HG03442 (cell line): ENCODE measurements at regions not wholly inside any gene's neighbourhood (a gene's known extent, or its start where the extent isn't known, plus 50 kb on each side); places are given as distances from the start of the nearest gene placed in this dataset.
"Not testable (repeated sequence)": the region's sequence is repeated elsewhere in the genome, so short reads cannot be mapped to it uniquely, and the experiment has no call there.

ENCODE experiments used
- ATAC-seq: cut with Tn5 transposase; IDR thresholded peaks from one replicate; pipeline ENCODE4 v1.9.1; 2021; ENCODE audit warnings: mild to moderate bottlenecking, moderate library complexity; ENCODE audit not compliant: unreplicated experiment

- no peak for ATAC-seq
Measured at GRCh38 chr11:134616038-134616437, 204.0 kb upstream of the B3GAT1 start.

GRCh38 chr11:134615041-134615615 lies 203.1 kb upstream of the B3GAT1 start:
- no peak for ATAC-seq

DNA sequence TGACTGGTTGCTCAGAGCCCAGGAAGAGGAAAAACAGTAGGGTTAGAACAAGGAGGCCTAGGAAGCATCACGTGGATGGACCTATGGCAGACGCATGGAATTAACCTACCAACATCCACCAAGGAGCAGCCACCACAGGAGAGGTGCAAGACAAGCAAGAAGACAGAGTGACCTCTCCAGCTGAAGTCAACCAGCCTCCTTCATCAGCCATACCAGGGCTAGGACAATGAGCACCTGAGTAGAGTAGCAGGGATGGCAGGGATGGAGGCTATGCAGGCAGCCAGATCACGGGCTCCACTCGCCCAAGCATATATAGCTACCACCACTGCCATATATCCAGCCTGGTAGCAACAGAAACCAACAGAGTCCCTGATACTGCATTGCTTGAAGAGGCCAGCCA lies 202.1 kb upstream of the B3GAT1 start:
- ATAC-seq = no peak

DNA sequence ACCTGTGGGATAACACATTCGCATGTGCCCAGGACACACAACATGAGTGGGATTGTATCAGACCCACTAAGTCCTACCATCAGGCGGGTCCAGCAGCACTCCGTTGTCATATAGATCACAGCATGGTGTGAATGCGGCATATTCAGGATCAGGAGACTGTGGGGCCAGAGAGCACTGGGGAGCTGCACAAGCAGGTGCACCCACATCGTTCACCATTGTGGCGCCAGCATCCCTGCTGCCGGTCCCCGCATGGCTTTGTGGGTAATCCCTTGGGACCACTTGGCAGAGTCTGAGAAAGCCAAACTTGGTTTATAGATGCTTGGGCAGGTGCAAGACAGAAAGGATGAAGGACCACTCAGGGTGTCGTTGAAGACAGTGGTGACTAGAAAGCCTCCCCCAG lies 201.6 kb upstream of the B3GAT1 start:
- no peak for ATAC-seq

- no peak for ATAC-seq
Measured at GRCh38 chr11:134612140-134613030, 200.3 kb upstream of the B3GAT1 start.

- ATAC-seq = no peak
Measured at GRCh38 chr11:134611537-134611936, 199.5 kb upstream of the B3GAT1 start.

DNA sequence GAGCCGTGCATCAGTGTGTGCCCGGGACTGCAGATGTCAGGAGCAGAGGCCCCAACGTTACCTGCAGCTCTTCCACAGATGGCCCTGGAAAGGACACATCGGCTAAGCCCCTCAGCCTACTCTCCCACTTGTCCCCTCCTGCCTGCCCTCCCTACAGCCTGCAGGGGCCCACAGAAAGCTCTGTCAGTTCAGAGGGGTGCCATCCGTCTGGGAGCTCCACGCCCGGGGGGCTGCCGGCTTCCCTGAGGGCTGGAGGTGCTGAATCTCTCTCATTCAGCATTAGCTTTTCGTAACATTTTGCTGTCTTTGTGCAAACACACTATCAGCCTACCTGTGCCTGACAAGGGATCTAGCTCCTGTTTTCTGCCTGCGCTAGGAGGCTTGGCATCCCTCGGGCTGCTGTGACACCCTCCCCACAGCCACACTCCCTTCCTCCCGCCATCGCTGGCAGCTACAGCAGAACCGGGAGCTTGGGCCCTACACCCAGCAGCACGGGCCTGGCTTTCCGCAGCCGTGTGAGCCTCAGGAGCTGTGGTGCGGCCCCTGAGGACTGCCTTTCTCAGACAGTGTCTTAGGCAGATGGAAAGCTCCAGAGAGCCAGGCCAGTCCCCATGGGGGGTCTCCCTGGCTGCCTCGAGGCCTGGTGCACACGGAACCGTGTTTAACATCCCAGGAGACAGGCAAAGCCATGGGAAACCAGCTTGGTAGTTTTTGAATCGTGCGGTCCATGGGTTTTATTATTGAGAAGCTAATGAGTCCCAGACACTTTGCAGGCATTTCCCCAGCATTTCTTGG lies 198.3 kb upstream of the B3GAT1 start:
- ATAC-seq = no peak

GRCh38 chr11:134609361-134610115 lies 197.5 kb upstream of the B3GAT1 start:
- ATAC-seq = no peak

- no peak for ATAC-seq
Measured at GRCh38 chr11:134607963-134608750, 196.1 kb upstream of the B3GAT1 start.

DNA sequence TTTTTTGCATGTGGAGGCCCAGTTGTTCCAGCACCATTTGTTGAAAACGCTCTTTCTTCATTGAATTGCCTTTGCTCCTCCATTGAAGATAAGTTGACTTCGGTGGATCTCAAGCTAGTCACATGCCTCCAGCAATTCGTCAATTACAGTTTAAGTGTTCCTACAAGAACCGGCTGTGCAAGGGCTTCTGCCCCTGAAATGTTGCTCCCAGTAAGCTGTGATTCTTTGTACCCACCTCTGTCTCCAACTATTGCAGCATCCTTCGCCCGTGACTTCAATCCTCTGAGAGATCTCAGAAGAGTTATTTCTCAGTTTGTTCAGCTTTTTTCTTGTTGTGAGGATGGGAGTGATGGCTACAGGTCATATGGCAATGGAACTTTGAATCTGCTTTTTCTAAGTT lies 194.2 kb upstream of the B3GAT1 start:
- ATAC-seq = no peak

- no peak for ATAC-seq
Measured at GRCh38 chr11:134604886-134605285, 192.8 kb upstream of the B3GAT1 start.

GRCh38 chr11:134599299-134599771 lies 187.3 kb upstream of the B3GAT1 start:
- no peak for ATAC-seq

DNA sequence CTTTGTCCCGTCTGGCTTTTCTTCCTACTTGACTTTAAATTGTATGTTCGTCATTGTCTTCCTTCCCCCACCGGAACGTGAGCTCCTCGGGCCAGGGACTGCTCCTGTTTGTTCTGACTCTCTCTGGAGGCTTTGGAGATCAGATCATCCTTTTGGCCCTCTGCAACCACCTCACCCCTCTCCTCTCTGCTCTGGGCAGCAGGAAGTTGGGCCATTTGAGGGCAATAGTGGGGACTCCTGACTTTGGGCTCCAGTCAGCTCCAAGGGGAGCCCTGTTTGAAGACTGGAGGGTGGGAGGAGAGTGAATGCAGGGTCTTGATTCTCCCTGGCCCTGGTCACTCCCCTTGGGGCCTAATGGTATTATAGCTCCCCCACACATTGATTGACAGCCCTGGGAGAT lies 186.3 kb upstream of the B3GAT1 start:
- ATAC-seq = no peak

- no peak for ATAC-seq
Measured at GRCh38 chr11:134597452-134597851, 185.4 kb upstream of the B3GAT1 start.

- ATAC-seq = no peak
Measured at GRCh38 chr11:134596404-134596803, 184.4 kb upstream of the B3GAT1 start.

- peak; percentile 72 for ATAC-seq
Measured at GRCh38 chr11:134592391-134592990, 180.4 kb upstream of the B3GAT1 start.

GRCh38 chr11:134591338-134591737 lies 179.3 kb upstream of the B3GAT1 start:
- ATAC-seq = no peak

DNA sequence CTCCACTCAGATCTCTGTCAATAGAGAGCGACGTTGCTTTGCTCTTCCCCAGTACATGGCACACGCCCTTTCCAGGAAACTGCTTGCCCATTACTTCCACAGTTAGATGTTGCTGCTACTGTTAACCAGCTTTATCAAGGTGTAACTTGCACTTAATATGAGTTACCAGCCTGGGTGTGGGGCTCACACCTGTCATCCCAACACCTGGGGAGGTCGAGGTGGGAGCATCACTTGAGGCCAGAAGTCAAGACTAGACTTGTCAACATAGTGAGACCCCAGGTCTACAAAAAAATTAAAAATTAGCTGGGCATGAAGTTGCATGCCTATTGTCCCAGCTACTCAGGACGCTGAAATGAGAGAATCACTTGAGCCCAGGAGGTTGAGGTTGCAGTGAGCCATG lies 177.1 kb upstream of the B3GAT1 start:
- no peak for ATAC-seq

GRCh38 chr11:134588460-134589110 lies 176.5 kb upstream of the B3GAT1 start:
- ATAC-seq = not testable (repeated sequence)
